ENCODE measurements at regions not wholly inside any gene's neighbourhood (a gene's known extent, or its start where the extent isn't known, plus 50 kb on each side); places are given as distances from the start of the nearest gene placed in this dataset.

DNA sequence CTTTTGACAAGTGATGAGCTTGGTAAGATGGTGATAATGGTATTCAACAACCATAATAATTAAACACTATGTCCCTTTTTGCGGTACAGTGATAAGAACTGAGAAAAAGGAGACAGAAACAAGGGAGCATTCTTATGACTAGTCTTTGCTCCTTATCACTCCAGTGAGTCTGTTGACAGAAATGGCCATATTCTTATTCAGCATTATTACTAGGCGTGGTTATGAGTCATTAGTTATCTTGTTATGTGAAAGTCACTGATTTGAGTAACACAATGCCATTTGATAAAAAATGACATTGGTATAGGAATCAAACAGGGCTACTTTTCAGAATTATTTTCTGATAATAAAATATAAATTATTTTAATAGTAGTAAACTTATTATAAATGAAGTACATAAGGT, 193.5 kb downstream of the C3orf38 start:
- TF ChIP-seq EZH2 (optimal IDR thresholded peaks at IDR 0.05; ENCODE audit: low read depth, low read length) (no peak), EZH2phosphoT487 (IDR thresholded peaks at IDR 0.05; ENCODE audit: low read length) (no peak)
- TF ChIP-seq, protein P1, sequence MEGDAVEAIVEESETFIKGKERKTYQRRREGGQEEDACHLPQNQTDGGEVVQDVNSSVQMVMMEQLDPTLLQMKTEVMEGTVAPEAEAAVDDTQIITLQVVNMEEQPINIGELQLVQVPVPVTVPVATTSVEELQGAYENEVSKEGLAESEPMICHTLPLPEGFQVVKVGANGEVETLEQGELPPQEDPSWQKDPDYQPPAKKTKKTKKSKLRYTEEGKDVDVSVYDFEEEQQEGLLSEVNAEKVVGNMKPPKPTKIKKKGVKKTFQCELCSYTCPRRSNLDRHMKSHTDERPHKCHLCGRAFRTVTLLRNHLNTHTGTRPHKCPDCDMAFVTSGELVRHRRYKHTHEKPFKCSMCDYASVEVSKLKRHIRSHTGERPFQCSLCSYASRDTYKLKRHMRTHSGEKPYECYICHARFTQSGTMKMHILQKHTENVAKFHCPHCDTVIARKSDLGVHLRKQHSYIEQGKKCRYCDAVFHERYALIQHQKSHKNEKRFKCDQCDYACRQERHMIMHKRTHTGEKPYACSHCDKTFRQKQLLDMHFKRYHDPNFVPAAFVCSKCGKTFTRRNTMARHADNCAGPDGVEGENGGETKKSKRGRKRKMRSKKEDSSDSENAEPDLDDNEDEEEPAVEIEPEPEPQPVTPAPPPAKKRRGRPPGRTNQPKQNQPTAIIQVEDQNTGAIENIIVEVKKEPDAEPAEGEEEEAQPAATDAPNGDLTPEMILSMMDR (IDR thresholded peaks at IDR 0.05; ENCODE audit: low read length): no peak

Data from MM.1S (cell line).